LoVo (cell line): ENCODE measurements at regions not wholly inside any gene's neighbourhood (a gene's known extent, or its start where the extent isn't known, plus 50 kb on each side); places are given as distances from the start of the nearest gene placed in this dataset.
"Not testable (repeated sequence)": the region's sequence is repeated elsewhere in the genome, so short reads cannot be mapped to it uniquely, and the experiment has no call there.

ENCODE experiments used
- DNase-seq: peaks from one replicate; pipeline ENCODE4 v3.0.0-alpha.2; 2016; ENCODE audit warnings: low spot score

DNA sequence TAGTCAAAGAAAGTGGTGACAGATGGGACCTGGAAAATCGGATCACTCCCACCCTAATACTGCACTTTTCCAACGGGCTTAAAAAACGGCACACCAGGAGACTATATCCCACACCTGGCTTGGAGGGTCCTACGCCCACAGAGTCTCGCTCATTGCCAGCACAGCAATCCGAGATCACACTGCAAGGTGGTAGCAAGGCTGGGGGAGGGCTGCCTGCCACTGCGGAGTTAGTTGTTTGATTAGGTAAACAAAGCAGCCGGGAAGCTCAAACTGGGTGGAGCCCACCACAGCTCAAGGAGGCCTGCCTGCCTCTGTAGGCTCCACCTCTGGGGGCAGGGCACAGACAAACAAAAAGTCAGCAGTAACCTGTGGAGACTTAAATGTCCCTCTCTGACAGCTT is 590.0 kb upstream of the ID4 start:
- not testable (repeated sequence) for DNase-seq

GRCh38 chr6:19256123-19256522 is 581.0 kb upstream of the ID4 start:
- DNase-seq, result not testable (repeated sequence)

- DNase-seq, result no peak
These were observed 575.5 kb upstream of the ID4 start for GRCh38 chr6:19261642-19262041.

- no peak for DNase-seq
These were observed 569.1 kb upstream of the ID4 start for GRCh38 chr6:19268117-19268516.

GRCh38 chr6:19268718-19269117 is 568.5 kb upstream of the ID4 start:
- DNase-seq, result no peak

GRCh38 chr6:19269341-19269898 is 567.8 kb upstream of the ID4 start:
- DNase-seq, result no peak

GRCh38 chr6:19270616-19271015 is 566.6 kb upstream of the ID4 start:
- no peak for DNase-seq

DNA sequence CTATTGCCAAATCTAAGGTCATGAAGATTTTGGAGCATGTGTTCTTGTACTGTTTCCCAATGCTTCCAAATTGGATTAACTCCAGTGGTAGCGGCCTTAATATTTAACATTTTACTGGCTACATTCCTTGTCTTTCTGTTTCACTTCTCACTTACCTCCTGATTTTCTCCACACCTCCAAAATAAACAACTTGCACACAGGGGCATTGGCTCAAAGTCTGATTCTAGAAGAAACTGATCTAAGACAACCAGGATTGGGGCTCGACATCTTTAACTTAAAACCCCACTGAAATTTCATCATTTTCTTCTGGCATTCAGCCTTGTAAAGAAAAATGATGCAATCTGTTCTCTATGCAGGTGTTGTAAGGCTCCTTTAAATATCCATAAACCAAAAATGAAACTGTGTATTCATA is 557.9 kb upstream of the ID4 start:
- no peak for DNase-seq

DNA sequence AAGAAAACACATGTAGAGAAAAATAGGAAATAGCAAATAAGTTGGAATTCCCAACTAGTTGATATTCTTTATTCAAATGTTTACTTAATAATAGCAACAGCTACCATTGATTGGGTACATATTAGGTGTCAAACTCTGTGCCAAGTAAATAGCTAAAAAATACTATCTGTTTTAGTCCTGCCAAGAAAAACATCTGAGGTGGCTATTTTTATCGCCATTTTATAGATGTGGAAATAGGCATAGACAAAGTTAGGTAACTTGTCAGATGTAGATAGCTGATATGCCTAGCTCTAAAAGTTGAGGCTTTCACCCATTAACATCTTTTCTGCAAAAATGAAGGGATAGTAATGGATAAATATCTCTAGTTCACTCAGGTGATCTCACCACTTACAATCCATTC is 549.2 kb upstream of the ID4 start:
- no peak for DNase-seq

DNA sequence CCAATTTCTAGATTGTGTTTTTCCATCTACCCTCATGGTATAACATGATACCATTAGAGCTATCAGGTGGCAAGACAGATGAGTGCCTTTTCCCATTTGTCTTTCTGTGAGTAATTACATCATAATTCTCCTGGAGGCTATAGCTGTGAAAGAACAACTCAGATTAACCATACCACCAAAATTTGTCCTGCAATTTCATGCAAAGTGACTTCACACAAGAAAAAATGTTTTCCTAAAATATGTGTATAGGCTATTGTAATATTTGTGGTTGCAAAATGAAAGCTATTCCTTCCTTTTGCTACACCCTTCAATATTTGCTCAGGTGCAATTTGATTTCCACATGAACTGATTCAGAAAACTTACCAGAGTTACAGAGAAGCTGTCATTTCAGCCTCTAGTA is 547.7 kb upstream of the ID4 start:
- DNase-seq, result no peak

DNA sequence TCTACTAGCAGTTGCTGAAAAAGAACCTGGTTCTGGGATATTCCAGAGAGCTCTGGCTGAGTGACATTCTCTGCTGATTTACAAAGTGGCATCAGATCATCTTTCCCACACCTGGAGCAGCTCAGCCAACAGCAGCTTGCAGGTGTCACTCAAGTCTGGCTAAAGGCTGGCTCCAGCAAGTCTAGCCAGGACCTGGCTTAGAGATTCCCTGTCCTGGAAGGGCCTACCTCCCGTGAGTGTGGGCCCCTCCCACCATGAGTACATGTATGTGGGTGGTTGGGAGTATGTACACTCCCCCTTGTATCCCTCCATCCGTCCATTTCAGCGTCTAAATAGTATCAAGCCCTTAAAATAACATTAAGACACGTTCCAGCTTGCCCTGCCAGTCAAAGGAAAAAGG is 539.3 kb upstream of the ID4 start:
- no peak for DNase-seq

DNA sequence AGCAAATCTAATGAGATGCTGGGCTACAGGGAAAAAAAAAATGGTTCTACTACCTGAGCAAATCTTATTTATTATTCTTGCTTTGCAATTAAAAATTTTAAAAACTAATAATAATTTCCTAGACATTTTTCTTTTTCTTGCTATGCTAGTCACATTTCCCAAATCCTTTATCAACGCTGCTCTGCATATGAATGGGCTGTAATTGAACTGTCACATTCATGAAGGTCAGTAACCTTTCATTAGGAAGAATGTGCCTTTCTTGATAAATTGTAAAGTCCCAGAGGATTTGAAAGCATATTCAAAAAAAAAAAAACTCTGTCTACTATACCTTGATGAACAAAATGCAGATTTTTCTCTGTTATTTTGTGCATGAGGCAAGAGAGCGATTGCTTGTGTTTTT is 538.7 kb upstream of the ID4 start:
- no peak for DNase-seq

DNA sequence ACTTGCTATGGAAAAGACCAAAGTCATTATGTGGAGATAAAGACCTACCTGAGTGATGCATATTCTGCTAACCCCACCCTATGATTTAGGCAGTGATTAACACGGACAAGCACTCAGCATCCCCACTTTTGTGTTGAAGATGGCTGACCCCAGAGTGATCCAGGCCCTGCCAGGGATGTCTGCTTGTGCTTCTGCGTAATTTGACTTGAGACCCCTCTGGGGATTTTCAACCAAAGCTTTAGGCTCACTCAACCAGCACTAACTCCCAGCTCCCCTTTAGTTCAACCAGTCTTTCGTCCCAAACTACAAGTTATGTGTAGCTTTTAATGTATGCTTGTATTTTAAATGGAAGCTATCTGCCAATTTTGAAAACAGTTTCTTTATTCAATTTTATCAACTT is 538.0 kb upstream of the ID4 start:
- DNase-seq, result no peak

DNA sequence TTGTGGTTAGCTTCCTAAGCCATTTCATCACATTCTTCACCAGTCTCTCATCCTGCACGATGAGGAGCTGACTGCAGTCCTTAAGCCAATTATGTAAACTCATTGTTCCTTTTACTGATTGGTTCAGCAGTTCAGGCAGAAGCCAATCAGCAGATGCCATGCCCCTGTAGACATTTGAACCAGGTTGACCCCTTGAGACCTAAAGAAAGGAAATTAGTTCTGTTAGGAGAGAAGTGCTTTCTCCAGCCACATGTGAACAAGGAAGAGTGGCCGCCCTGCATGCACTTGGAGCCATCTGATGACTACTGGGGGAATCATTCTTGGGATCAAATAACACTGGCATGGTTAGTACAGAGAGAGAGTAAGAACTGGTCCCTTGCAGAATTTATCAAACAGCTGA is 535.2 kb upstream of the ID4 start:
- no peak for DNase-seq

DNA sequence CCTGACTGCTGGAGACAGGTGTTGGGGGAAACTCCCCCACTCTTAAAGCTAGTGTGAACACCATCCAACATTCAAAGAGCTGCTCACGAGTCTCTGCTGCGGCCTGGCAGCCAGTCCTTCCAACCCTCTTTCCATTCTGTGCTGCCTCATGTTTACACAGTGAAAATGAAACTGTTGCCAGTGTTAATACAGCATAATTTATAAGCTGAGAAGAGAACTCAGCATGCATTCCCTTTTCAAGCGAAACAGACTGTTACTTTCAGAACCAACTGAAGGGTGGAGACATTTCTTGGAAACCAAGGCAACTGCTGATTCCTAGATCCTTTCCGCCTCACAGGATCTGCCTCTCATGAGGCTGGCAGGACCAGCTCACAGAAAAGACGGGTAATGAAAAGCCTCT is 533.8 kb upstream of the ID4 start:
- DNase-seq, result no peak

DNA sequence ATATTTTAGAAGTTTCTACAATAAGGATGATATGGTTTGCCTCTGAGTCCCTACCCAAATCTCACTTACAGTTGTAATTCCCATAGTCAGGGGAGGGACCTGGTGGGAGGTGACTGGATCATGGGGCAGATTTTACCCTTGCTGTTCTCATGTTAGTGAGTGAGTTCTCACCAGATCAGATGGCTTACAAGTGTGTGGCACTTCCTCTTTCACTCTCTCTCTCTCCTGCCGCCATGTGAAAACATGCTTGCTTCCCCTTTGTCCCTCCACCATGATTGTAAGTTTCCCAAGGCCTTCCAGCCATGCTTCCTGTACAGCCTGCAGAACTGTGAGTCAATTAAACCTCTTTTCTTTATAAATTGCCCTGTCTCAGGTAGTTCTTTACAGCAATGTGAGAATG is 527.5 kb upstream of the ID4 start:
- no peak for DNase-seq

DNA sequence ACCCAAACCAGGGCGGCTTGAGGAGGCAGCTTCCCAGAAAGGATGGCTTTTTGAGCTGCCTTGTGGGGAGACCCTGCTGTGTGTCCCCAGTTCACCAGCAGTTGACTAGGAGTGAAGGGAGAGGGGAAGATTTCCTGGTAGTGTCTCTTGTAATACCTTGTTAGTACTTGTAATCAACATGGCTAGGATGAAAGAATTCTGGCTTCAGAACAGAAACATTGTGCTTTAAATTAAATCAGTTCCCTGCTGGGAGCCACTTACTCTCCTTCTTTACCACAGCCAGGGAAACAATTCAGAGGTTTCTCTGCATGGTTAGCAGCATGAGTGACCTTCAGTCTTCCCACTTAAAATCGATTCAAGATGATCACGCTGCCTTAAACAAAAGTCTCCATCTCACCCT is 525.4 kb upstream of the ID4 start:
- no peak for DNase-seq

DNA sequence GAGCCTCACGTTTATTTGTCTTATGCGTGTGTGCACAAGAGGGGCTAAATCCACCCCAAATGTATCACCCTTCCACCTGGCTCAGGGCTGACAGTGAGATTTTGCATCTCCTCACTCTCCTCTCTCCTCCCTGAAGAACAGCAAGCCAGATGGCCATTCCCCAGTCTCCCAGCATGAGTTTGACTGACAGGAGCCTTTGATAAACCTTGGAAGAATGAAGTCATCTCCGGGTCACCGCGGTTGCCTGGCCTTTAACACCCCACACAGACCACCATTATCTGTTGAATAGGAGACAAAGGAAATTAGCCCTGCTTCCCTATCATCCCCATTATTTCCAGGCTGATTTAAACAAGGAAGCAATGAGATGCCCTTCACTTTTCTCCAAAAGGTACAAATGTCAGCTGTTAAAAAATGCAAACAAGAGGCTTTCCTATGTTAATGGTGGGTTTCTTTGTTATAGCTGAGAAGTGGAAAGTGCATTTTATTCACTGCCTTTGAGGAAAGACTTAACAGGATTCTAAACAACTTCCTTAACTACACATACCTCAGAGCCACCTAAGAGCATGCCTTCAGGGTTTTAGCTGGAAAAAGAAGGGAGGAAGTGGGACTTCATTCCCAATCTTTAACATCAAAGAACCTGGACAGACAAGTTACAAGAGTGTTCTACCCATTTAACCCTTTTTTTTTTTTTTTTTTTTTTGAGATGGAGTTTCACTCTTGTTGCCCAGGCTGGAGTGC is 524.8 kb upstream of the ID4 start:
- no peak for DNase-seq

- DNase-seq, result no peak
These were observed 519.7 kb upstream of the ID4 start for GRCh38 chr6:19317431-19317986.

- no peak for DNase-seq
These were observed 518.2 kb upstream of the ID4 start for GRCh38 chr6:19319005-19319404.

GRCh38 chr6:19320111-19320581 is 517.0 kb upstream of the ID4 start:
- no peak for DNase-seq

GRCh38 chr6:19322691-19323485 is 514.3 kb upstream of the ID4 start:
- DNase-seq, result no peak

GRCh38 chr6:19324376-19324775 is 512.8 kb upstream of the ID4 start:
- DNase-seq, result no peak
